ENCODE measurements at regions not wholly inside any gene's neighbourhood (a gene's known extent, or its start where the extent isn't known, plus 50 kb on each side); places are given as distances from the start of the nearest gene placed in this dataset.

- TF ChIP-seq EP300 (IDR thresholded peaks at IDR 0.05): no peak
- no peak for TF ChIP-seq CTCF (IDR thresholded peaks at IDR 0.05)
- TF ChIP-seq POLR2A (IDR thresholded peaks at IDR 0.05): no peak
- TF ChIP-seq POLR2AphosphoS5 (IDR thresholded peaks at IDR 0.05): no peak
These were observed 330.7 kb downstream of the CDC14C start for GRCh38 chr7:49255054-49255453.

Data from upper lobe of left lung (tissue), 4 donors.